Neural cell (in vitro differentiated cells): ENCODE measurements at regions not wholly inside any gene's neighbourhood (a gene's known extent, or its start where the extent isn't known, plus 50 kb on each side); places are given as distances from the start of the nearest gene placed in this dataset.

Experiments used
- H2AFZ ChIP-seq: fragments of 200-600, 300-800 bp; sonication (generic), shearing (Covaris generic); 2 replicates; pipeline ENCODE4 v1.6.0; 2014; ENCODE audit warnings: low read depth, mild to moderate bottlenecking, antibody characterized with exemption, low read length, moderate library complexity
- H3F3A ChIP-seq: fragments of 200-600 bp; shearing (Covaris generic); 2 replicates; pipeline ENCODE4 v1.6.1; 2016; ENCODE audit warnings: mild to moderate bottlenecking, moderate library complexity, mixed read lengths, antibody characterized with exemption, low read length; ENCODE audit not compliant: insufficient read depth, poor library complexity, severe bottlenecking
- H3K27ac ChIP-seq: fragments of 200-600, 300-800 bp; sonication (generic), shearing (Covaris generic); 2 replicates; pipeline ENCODE4 v1.5.1; 2014; ENCODE audit warnings: mild to moderate bottlenecking, low read length, moderate library complexity
- H3K27me3 ChIP-seq: fragments of 300-800, 200-600 bp; sonication (generic), shearing (Covaris generic); 2 replicates; pipeline ENCODE4 v1.6.0; 2014; ENCODE audit warnings: mild to moderate bottlenecking, low read depth, low read length, moderate library complexity; ENCODE audit not compliant: insufficient read depth
- H3K36me3 ChIP-seq: fragments of 300-800, 200-600 bp; sonication (generic), shearing (Covaris generic); 2 replicates; pipeline ENCODE4 v1.5.1; 2014; ENCODE audit warnings: mild to moderate bottlenecking, antibody characterized with exemption, low read length, moderate library complexity; ENCODE audit not compliant: insufficient read depth
- H3K4me2 ChIP-seq: fragments of 300-800, 200-600 bp; sonication (generic), shearing (Covaris generic); 2 replicates; pipeline ENCODE4 v1.6.0; 2014; ENCODE audit warnings: mild to moderate bottlenecking, low read length
- H3K4me3 ChIP-seq: fragments of 300-800, 200-600 bp; sonication (generic), shearing (Covaris generic); 2 replicates; pipeline ENCODE4 v1.5.1; 2014; ENCODE audit warnings: mild to moderate bottlenecking, low read length, moderate library complexity
- H3K79me2 ChIP-seq: fragments of 200-600 bp; shearing (Covaris generic); replicated peaks from 2 replicates; pipeline ENCODE4 v1.6.0; 2014; ENCODE audit warnings: mild to moderate bottlenecking, low read length, moderate library complexity; ENCODE audit not compliant: insufficient read depth
- H3K9ac ChIP-seq: fragments of 300-800, 200-600 bp; sonication (generic), shearing (Covaris generic); 2 replicates; pipeline ENCODE4 v1.6.1; 2016; ENCODE audit warnings: mild to moderate bottlenecking, low read length, mixed read lengths
- H3K9me2 ChIP-seq: fragments of 200-600 bp; shearing (Covaris generic); 2 replicates; pipeline ENCODE4 v1.6.1; 2016; ENCODE audit warnings: mild to moderate bottlenecking, low read length, mixed read lengths; ENCODE audit not compliant: insufficient read depth
- H3K9me3 ChIP-seq: fragments of 200-600, 300-800 bp; sonication (generic), shearing (Covaris generic); 2 replicates; pipeline ENCODE4 v1.6.1; 2016; ENCODE audit warnings: mild to moderate bottlenecking, mixed run types, low read length, moderate library complexity, mixed read lengths
- H4K20me1 ChIP-seq: fragments of 200-600 bp; shearing (Covaris generic); 2 replicates; pipeline ENCODE4 v1.6.1; 2016; ENCODE audit warnings: mild to moderate bottlenecking, mixed run types; ENCODE audit not compliant: insufficient read depth
- EP300 ChIP-seq: fragments of 450-650 bp; conservative IDR thresholded peaks from 2 replicates; pipeline ENCODE4 v1.6.1; 2014; ENCODE audit warnings: antibody characterized with exemption, mild to moderate bottlenecking, moderate library complexity; ENCODE audit not compliant: poor library complexity, severe bottlenecking
- EZH2 ChIP-seq: fragments of 200-600, 300-800 bp; shearing (Covaris generic), sonication (generic); IDR thresholded peaks from 2 replicates; pipeline ENCODE4 v1.6.1; 2014; ENCODE audit warnings: antibody characterized with exemption, low read length, borderline replicate concordance, mild to moderate bottlenecking; ENCODE audit not compliant: insufficient read depth, poor library complexity, severe bottlenecking
- MXI1 ChIP-seq: fragments of 450-650 bp; conservative IDR thresholded peaks from 2 replicates; pipeline ENCODE4 v1.6.1; 2014; ENCODE audit warnings: antibody characterized with exemption, mild to moderate bottlenecking; ENCODE audit not compliant: poor library complexity, severe bottlenecking
- POLR2AphosphoS5 ChIP-seq: IDR thresholded peaks from 2 replicates; pipeline ENCODE4 v1.6.1; 2012
- RAD21 ChIP-seq: fragments of 450-650 bp; conservative IDR thresholded peaks from 2 replicates; pipeline ENCODE4 v1.6.1; 2014; ENCODE audit warnings: antibody characterized with exemption, mild to moderate bottlenecking, moderate library complexity
- REST ChIP-seq: IDR thresholded peaks from 2 replicates; pipeline ENCODE4 v1.6.1; 2012; ENCODE audit warnings: borderline replicate concordance
- SMC3 ChIP-seq: fragments of 450-650 bp; conservative IDR thresholded peaks from 2 replicates; pipeline ENCODE4 v1.6.1; 2014; ENCODE audit warnings: antibody characterized with exemption, mild to moderate bottlenecking, moderate library complexity; ENCODE audit not compliant: poor library complexity
- TAF1 ChIP-seq: IDR thresholded peaks from 2 replicates; pipeline ENCODE4 v1.6.1; 2012; ENCODE audit warnings: low read depth
- TF ChIP-seq, protein P1 (sequence below): fragments of 450-650 bp; IDR thresholded peaks from 2 replicates; pipeline ENCODE4 v1.5.1; 2014; ENCODE audit warnings: antibody characterized with exemption, mild to moderate bottlenecking, moderate library complexity; ENCODE audit not compliant: poor library complexity, severe bottlenecking

GRCh38 chr17:70808596-70808995 lies 639.3 kb downstream of the KCNJ2 start:
- H3K9me2 ChIP-seq: no peaks in the 10 kb centered on the region
- no peaks in the 10 kb centered on the region for H3K9me3 ChIP-seq
- H3K4me3 ChIP-seq: no peak overlapping the region
- no peaks in the 10 kb centered on the region for H3K36me3 ChIP-seq
- H3K27ac ChIP-seq: no peak overlapping the region
- TF ChIP-seq, protein P1, sequence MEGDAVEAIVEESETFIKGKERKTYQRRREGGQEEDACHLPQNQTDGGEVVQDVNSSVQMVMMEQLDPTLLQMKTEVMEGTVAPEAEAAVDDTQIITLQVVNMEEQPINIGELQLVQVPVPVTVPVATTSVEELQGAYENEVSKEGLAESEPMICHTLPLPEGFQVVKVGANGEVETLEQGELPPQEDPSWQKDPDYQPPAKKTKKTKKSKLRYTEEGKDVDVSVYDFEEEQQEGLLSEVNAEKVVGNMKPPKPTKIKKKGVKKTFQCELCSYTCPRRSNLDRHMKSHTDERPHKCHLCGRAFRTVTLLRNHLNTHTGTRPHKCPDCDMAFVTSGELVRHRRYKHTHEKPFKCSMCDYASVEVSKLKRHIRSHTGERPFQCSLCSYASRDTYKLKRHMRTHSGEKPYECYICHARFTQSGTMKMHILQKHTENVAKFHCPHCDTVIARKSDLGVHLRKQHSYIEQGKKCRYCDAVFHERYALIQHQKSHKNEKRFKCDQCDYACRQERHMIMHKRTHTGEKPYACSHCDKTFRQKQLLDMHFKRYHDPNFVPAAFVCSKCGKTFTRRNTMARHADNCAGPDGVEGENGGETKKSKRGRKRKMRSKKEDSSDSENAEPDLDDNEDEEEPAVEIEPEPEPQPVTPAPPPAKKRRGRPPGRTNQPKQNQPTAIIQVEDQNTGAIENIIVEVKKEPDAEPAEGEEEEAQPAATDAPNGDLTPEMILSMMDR: no peak
- TF ChIP-seq MXI1: no peak
- TF ChIP-seq SMC3: no peak
- no peak for TF ChIP-seq EP300
- no peak for TF ChIP-seq RAD21
- no peak for TF ChIP-seq REST
- TF ChIP-seq EZH2: no peak
- TF ChIP-seq TAF1: no peak
- no peak for TF ChIP-seq POLR2AphosphoS5
- no peaks in the 10 kb centered on the region for H4K20me1 ChIP-seq
- H2AFZ ChIP-seq: no peak overlapping the region
- no peaks in the 10 kb centered on the region for H3K27me3 ChIP-seq
- H3K79me2 ChIP-seq: no peaks in the 10 kb centered on the region
- H3F3A ChIP-seq: no peaks in the 10 kb centered on the region
- H3K4me2 ChIP-seq: no peak overlapping the region
- no peak overlapping the region for H3K9ac ChIP-seq

GRCh38 chr17:70810609-70811008 lies 641.3 kb downstream of the KCNJ2 start:
- H3K4me2 ChIP-seq: no peak overlapping the region
- H3K79me2 ChIP-seq: no peaks in the 10 kb centered on the region
- no peak overlapping the region for H3K9ac ChIP-seq
- no peak overlapping the region for H3K4me3 ChIP-seq
- H3K27ac ChIP-seq: no peak overlapping the region
- no peak overlapping the region for H2AFZ ChIP-seq
- H4K20me1 ChIP-seq: no peaks in the 10 kb centered on the region
- H3K9me3 ChIP-seq: no peaks in the 10 kb centered on the region
- no peaks in the 10 kb centered on the region for H3K36me3 ChIP-seq
- H3F3A ChIP-seq: no peaks in the 10 kb centered on the region
- TF ChIP-seq MXI1 (no peak), POLR2AphosphoS5 (no peak), REST (no peak), RAD21 (no peak), EP300 (no peak), EZH2 (no peak), TAF1 (no peak), SMC3 (no peak)
- TF ChIP-seq, protein P1: no peak
- no peaks in the 10 kb centered on the region for H3K9me2 ChIP-seq
- no peaks in the 10 kb centered on the region for H3K27me3 ChIP-seq
